CD4-positive, alpha-beta memory T cell (primary cell): ENCODE measurements at regions not wholly inside any gene's neighbourhood (a gene's known extent, or its start where the extent isn't known, plus 50 kb on each side); places are given as distances from the start of the nearest gene placed in this dataset.
"Not testable (repeated sequence)": the region's sequence is repeated elsewhere in the genome, so short reads cannot be mapped to it uniquely, and the experiment has no call there.

Experiments used
- CTCF ChIA-PET: fragments of 350-600 bp; sonication (Branson Sonifier 250); formaldehyde crosslinking; loops from one replicate; lab custom pipeline; 2021; ENCODE audit warnings: inconsistent platforms; ENCODE audit not compliant: partially characterized antibody; lab: Charles Lee
- POLR2A ChIA-PET: fragments of 350-600 bp; sonication (Branson Sonifier 250); formaldehyde crosslinking; loops from one replicate; lab custom pipeline; 2021; ENCODE audit not compliant: partially characterized antibody; lab: Charles Lee
- DNase-seq, 5 donors: peaks; one replicate each; pipeline versions ENCODE4 v3.0.0 to v3.0.0-alpha.2; 2020 to 2022; ENCODE audit warnings: mixed read lengths in 1 of 5
- H3K27ac ChIP-seq: one replicate; pipeline ENCODE4 v1.7.0; 2013; ENCODE audit warnings: low read depth, low read length
- H3K27me3 ChIP-seq: 2 replicates; pipeline ENCODE4 v1.7.0; 2013; ENCODE audit warnings: mild to moderate bottlenecking, low read length, moderate library complexity; ENCODE audit not compliant: insufficient read depth
- H3K36me3 ChIP-seq: 2 replicates; pipeline ENCODE4 v1.7.0; 2013; ENCODE audit warnings: mild to moderate bottlenecking, low read length, moderate library complexity; ENCODE audit not compliant: insufficient read depth
- H3K4me1 ChIP-seq: 2 replicates; pipeline ENCODE4 v1.7.0; 2013; ENCODE audit warnings: mild to moderate bottlenecking, low read length, moderate library complexity; ENCODE audit not compliant: insufficient read depth
- H3K4me3 ChIP-seq, 2 donors: one replicate each; pipeline ENCODE4 v1.7.0; 2013; ENCODE audit warnings: low read length in 2 of 2, mild to moderate bottlenecking in 1 of 2
- H3K9me3 ChIP-seq, 2 donors: one replicate each; pipeline ENCODE4 v1.7.0; 2013; ENCODE audit warnings: low read length in 2 of 2, control low read depth in 1 of 2; ENCODE audit not compliant: control insufficient read depth in 1 of 2
- H3K27ac Mint-ChIP-seq, 7 donors: one replicate each; pipeline ENCODE4 v1.8.0; 2020 to 2021; ENCODE audit warnings: mixed read lengths in 7 of 7, mild to moderate bottlenecking in 6 of 7, inconsistent platforms in 3 of 7, moderate library complexity in 3 of 7
- H3K27me3 Mint-ChIP-seq, 2 donors: one replicate each; pipeline ENCODE4 v1.8.0; 2020 to 2021; ENCODE audit warnings: mixed read lengths in 2 of 2
- H3K36me3 Mint-ChIP-seq, 2 donors: one replicate each; pipeline ENCODE4 v1.8.0; 2020 to 2021; ENCODE audit warnings: mixed read lengths in 2 of 2, inconsistent platforms in 1 of 2, mild to moderate bottlenecking in 1 of 2
- H3K4me1 Mint-ChIP-seq, 4 donors: one replicate each; pipeline ENCODE4 v1.8.0; 2020 to 2021; ENCODE audit warnings: mixed read lengths in 4 of 4, mild to moderate bottlenecking in 1 of 4
- H3K4me3 Mint-ChIP-seq, 8 donors: one replicate each; pipeline ENCODE4 v1.8.0; 2020 to 2021; ENCODE audit warnings: mixed read lengths in 8 of 8, mild to moderate bottlenecking in 7 of 8, moderate library complexity in 6 of 8, inconsistent platforms in 3 of 8
- H3K9me3 Mint-ChIP-seq, 8 donors: one replicate each; pipeline ENCODE4 v1.8.0; 2020 to 2021; ENCODE audit warnings: mixed read lengths in 8 of 8, mild to moderate bottlenecking in 5 of 8, inconsistent platforms in 3 of 8, moderate library complexity in 1 of 8
- intact Hi-C: fragments of 100-400 bp; cut with micrococcal nuclease; formaldehyde crosslinking; loops from one replicate; pipeline ENCODE4 v1.15.1; 2023

GRCh38 chr10:8336629-8337331 lies 282.3 kb downstream of the GATA3 start:
- H3K27me3 Mint-ChIP-seq = no peaks in the 10 kb centered on the region
- H3K4me1 Mint-ChIP-seq = peaks cover 17 to 34% (median 25%) of the 10 kb centered on the region in 4 donors
- H3K9me3 Mint-ChIP-seq = peaks cover 0 to 4% (median 0%) of the 10 kb centered on the region in 8 donors
- intact Hi-C loops = no loop called here
- no peak overlapping the region for H3K4me3 Mint-ChIP-seq
- Histone ChIP-seq H3K36me3 (no peaks in the 10 kb centered on the region), H3K9me3 (no peaks in the 10 kb centered on the region), H3K27me3 (no peaks in the 10 kb centered on the region), H3K4me3 (no peak overlapping the region), H3K27ac (no peak overlapping the region), H3K4me1 (peaks cover 12% of the 10 kb centered on the region)
- peak overlapping the region; percentile 3 to 75 (median 38) for H3K27ac Mint-ChIP-seq
- ChIA-PET CTCF (interaction anchor here (2.2 kb wide), 1 partner anchor 9 kb away, joined by 6 read pairs; no protein-coding TSS in a partner anchor), POLR2A (interaction anchor here (0.8 to 1.1 kb wide), 3 partner anchors 66 to 277 kb away, joined by 3 to 4 read pairs (median 3); no protein-coding TSS in a partner anchor)
- no peaks in the 10 kb centered on the region for H3K36me3 Mint-ChIP-seq
- DNase-seq = peak in 2 of 5 donors; percentile 12 to 40

GRCh38 chr10:8337332-8337651 lies 282.8 kb downstream of the GATA3 start:
- Histone ChIP-seq H3K9me3 (no peaks in the 10 kb centered on the region), H3K36me3 (no peaks in the 10 kb centered on the region), H3K27ac (no peak overlapping the region), H3K4me1 (peaks cover 12% of the 10 kb centered on the region), H3K4me3 (no peak overlapping the region), H3K27me3 (no peaks in the 10 kb centered on the region)
- ChIA-PET CTCF (no interaction called here), POLR2A (interaction anchor here (1.0 kb wide), 1 partner anchor 277 kb away, joined by 3 read pairs; no protein-coding TSS in a partner anchor)
- peaks cover 15 to 31% (median 21%) of the 10 kb centered on the region in 4 donors for H3K4me1 Mint-ChIP-seq
- H3K9me3 Mint-ChIP-seq = peaks cover 0 to 2% (median 0%) of the 10 kb centered on the region in 8 donors
- DNase-seq = no peak
- H3K27me3 Mint-ChIP-seq = no peaks in the 10 kb centered on the region
- intact Hi-C loops = no loop called here
- H3K4me3 Mint-ChIP-seq = no peak overlapping the region
- no peaks in the 10 kb centered on the region for H3K36me3 Mint-ChIP-seq
- peak overlapping the region in 5 of 7 donors; percentile 22 to 75 (median 60) for H3K27ac Mint-ChIP-seq

- intact Hi-C loops = no loop called here
- Histone ChIP-seq H3K36me3 (no peaks in the 10 kb centered on the region), H3K27me3 (no peaks in the 10 kb centered on the region), H3K4me3 (no peak overlapping the region), H3K27ac (no peak overlapping the region), H3K4me1 (peaks cover 3% of the 10 kb centered on the region), H3K9me3 (no peaks in the 10 kb centered on the region)
- Mint-ChIP-seq H3K27me3 (no peaks in the 10 kb centered on the region), H3K36me3 (no peaks in the 10 kb centered on the region), H3K4me3 (no peak overlapping the region), H3K9me3 (peaks cover 0 to 2% (median 0%) of the 10 kb centered on the region in 8 donors), H3K27ac (peak overlapping the region in 2 of 7 donors; percentile 57 to 71), H3K4me1 (peaks cover 12 to 23% (median 15%) of the 10 kb centered on the region in 4 donors)
- CTCF ChIA-PET = no interaction called here
- no peak for DNase-seq
- POLR2A ChIA-PET = no interaction called here
Observed at GRCh38 chr10:8338177-8338766, 283.8 kb downstream of the GATA3 start.

GRCh38 chr10:8344756-8345155 lies 290.3 kb downstream of the GATA3 start:
- H3K4me3 Mint-ChIP-seq = no peak overlapping the region
- ChIA-PET POLR2A (interaction anchor here (1.7 kb wide), 1 partner anchor 12 kb away, joined by 7 read pairs; no protein-coding TSS in a partner anchor), CTCF (interaction anchor here (0.6 to 1.6 kb wide), 2 partner anchors 9 to 31 kb away, joined by 3 to 6 read pairs; no protein-coding TSS in a partner anchor)
- peaks cover 0 to 4% (median 3%) of the 10 kb centered on the region in 4 donors for H3K4me1 Mint-ChIP-seq
- H3K27me3 Mint-ChIP-seq = peaks cover 0 to 4% of the 10 kb centered on the region in 2 donors
- no peaks in the 10 kb centered on the region for H3K9me3 ChIP-seq
- H3K27ac ChIP-seq = no peak overlapping the region
- no peaks in the 10 kb centered on the region for H3K27me3 ChIP-seq
- no peak overlapping the region for H3K4me3 ChIP-seq
- no peaks in the 10 kb centered on the region for H3K4me1 ChIP-seq
- peaks cover 0 to 2% (median 0%) of the 10 kb centered on the region in 8 donors for H3K9me3 Mint-ChIP-seq
- H3K27ac Mint-ChIP-seq = no peak overlapping the region
- DNase-seq = no peak
- no peaks in the 10 kb centered on the region for H3K36me3 ChIP-seq
- intact Hi-C loops = no loop called here
- H3K36me3 Mint-ChIP-seq = no peaks in the 10 kb centered on the region

GRCh38 chr10:8346861-8347260 lies 292.4 kb downstream of the GATA3 start:
- Mint-ChIP-seq H3K4me1 (peaks cover 0 to 6% (median 4%) of the 10 kb centered on the region in 4 donors), H3K27me3 (peaks cover 0 to 4% of the 10 kb centered on the region in 2 donors), H3K27ac (peak overlapping the region in 1 of 7 donors; percentile 65), H3K4me3 (no peak overlapping the region), H3K36me3 (no peaks in the 10 kb centered on the region), H3K9me3 (peaks cover 0 to 2% (median 0%) of the 10 kb centered on the region in 8 donors)
- no peak overlapping the region for H3K27ac ChIP-seq
- POLR2A ChIA-PET = no interaction called here
- no peaks in the 10 kb centered on the region for H3K4me1 ChIP-seq
- H3K27me3 ChIP-seq = no peaks in the 10 kb centered on the region
- no peaks in the 10 kb centered on the region for H3K9me3 ChIP-seq
- CTCF ChIA-PET = no interaction called here
- intact Hi-C loops = no loop called here
- no peak for DNase-seq
- no peaks in the 10 kb centered on the region for H3K36me3 ChIP-seq
- H3K4me3 ChIP-seq = no peak overlapping the region

- CTCF ChIA-PET, H3K4me3 Mint-ChIP-seq, POLR2A ChIA-PET: not testable (repeated sequence)
Observed at GRCh38 chr10:8347614-8348013, 293.1 kb downstream of the GATA3 start.

GRCh38 chr10:8349610-8350249 lies 295.2 kb downstream of the GATA3 start:
- H3K27ac ChIP-seq = no peak overlapping the region
- ChIA-PET POLR2A (interaction anchor here (1.7 kb wide), 1 partner anchor 17 kb away, joined by 5 read pairs; no protein-coding TSS in a partner anchor), CTCF (no interaction called here)
- peaks cover 0 to 6% (median 4%) of the 10 kb centered on the region in 4 donors for H3K4me1 Mint-ChIP-seq
- DNase-seq = no peak
- no peaks in the 10 kb centered on the region for H3K36me3 Mint-ChIP-seq
- no peaks in the 10 kb centered on the region for H3K4me1 ChIP-seq
- no peaks in the 10 kb centered on the region for H3K27me3 ChIP-seq
- H3K9me3 ChIP-seq = no peaks in the 10 kb centered on the region
- peaks cover 0 to 4% of the 10 kb centered on the region in 2 donors for H3K27me3 Mint-ChIP-seq
- H3K4me3 Mint-ChIP-seq = peak overlapping the region in 2 of 8 donors; percentile 2 to 57
- no peak overlapping the region for H3K4me3 ChIP-seq
- H3K27ac Mint-ChIP-seq = peak overlapping the region in 1 of 7 donors; percentile 64
- H3K9me3 Mint-ChIP-seq = peaks cover 0 to 2% (median 0%) of the 10 kb centered on the region in 8 donors
- intact Hi-C loops = no loop called here
- H3K36me3 ChIP-seq = no peaks in the 10 kb centered on the region

More at GRCh38 chr10:8347614-8348013, 293.1 kb downstream of the GATA3 start:
- intact Hi-C loops, H3K36me3 Mint-ChIP-seq, H3K9me3 ChIP-seq, H3K4me1 Mint-ChIP-seq, H3K4me3 ChIP-seq, H3K4me1 ChIP-seq, H3K36me3 ChIP-seq, H3K27me3 ChIP-seq, H3K27me3 Mint-ChIP-seq, H3K27ac Mint-ChIP-seq, H3K9me3 Mint-ChIP-seq, H3K27ac ChIP-seq, DNase-seq: not testable (repeated sequence)
